Esophagus squamous epithelium (tissue), 4 donors: ENCODE measurements at regions not wholly inside any gene's neighbourhood (a gene's known extent, or its start where the extent isn't known, plus 50 kb on each side); places are given as distances from the start of the nearest gene placed in this dataset.

ENCODE experiments used
- CTCF ChIP-seq, 6 experiments: fragments of 450-650 bp in 4 of 6; fragments of 200-600 bp in 2 of 6; sonication (generic) in 2 of 6; IDR thresholded peaks; one replicate each; pipeline ENCODE4 v1.5.1; 2016 to 2019; ENCODE audit warnings: antibody characterized with exemption in 6 of 6, mild to moderate bottlenecking in 4 of 6, moderate library complexity in 4 of 6
- POLR2A ChIP-seq, 4 donors: fragments of 450-650 bp; IDR thresholded peaks; one replicate each; pipeline ENCODE4 v1.6.1; 2017; ENCODE audit warnings: antibody characterized with exemption in 4 of 4, mild to moderate bottlenecking in 4 of 4, moderate library complexity in 3 of 4

- TF ChIP-seq CTCF (IDR thresholded peaks at IDR 0.05) (no peak), POLR2A (IDR thresholded peaks at IDR 0.05) (no peak)
Measured at GRCh38 chr5:74476046-74476818, 164.3 kb downstream of the ENC1 start.
